ENCODE measurements at regions not wholly inside any gene's neighbourhood (a gene's known extent, or its start where the extent isn't known, plus 50 kb on each side); places are given as distances from the start of the nearest gene placed in this dataset.

GRCh38 chrX:76026751-76027150 is 146.1 kb upstream of the PBDC1 start:
- DNase-seq (ENCODE audit: low spot score) = no peak
- no peaks in the 10 kb centered on the region for H3K36me3 ChIP-seq (ENCODE audit: insufficient read depth, low read length)
- H4K20me1 ChIP-seq (ENCODE audit: insufficient read depth, low read length) = no peaks in the 10 kb centered on the region
- POLR2A ChIA-PET = no interaction called here
- intact Hi-C loops (cut with micrococcal nuclease; ENCODE audit: unreplicated experiment) = no loop called here
- H3K4me2 ChIP-seq (ENCODE audit: low read length) = no peak overlapping the region
- no peak overlapping the region for H2AFZ ChIP-seq (ENCODE audit: low read length)
- TF ChIP-seq EZH2phosphoT487 (IDR thresholded peaks at IDR 0.05; ENCODE audit: borderline replicate concordance, low read depth, low read length) = no peak
- TF ChIP-seq CTCF (conservative IDR thresholded peaks at IDR 0.05; ENCODE audit: low read length) = no peak
- no peaks in the 10 kb centered on the region for H3K9me2 ChIP-seq (ENCODE audit: insufficient read depth, low read length)
- H3K27ac ChIP-seq (ENCODE audit: low read depth, low read length, poor library complexity, severe bottlenecking) = no peak overlapping the region
- no peaks in the 10 kb centered on the region for H3K79me2 ChIP-seq (ENCODE audit: insufficient read depth, low read depth, low read length)
- no TSS peak for BruUV-seq (replicated peaks)
- no peaks in the 10 kb centered on the region for H3K9me3 ChIP-seq (ENCODE audit: low read length)
- H3K4me1 ChIP-seq (ENCODE audit: insufficient read depth, low read length, poor library complexity, severe bottlenecking) = no peaks in the 10 kb centered on the region
- CTCF ChIA-PET (ENCODE audit: unreplicated experiment) = no interaction called here
- H3K4me3 ChIP-seq (ENCODE audit: low read depth, low read length, poor library complexity, severe bottlenecking) = no peak overlapping the region

GRCh38 chrX:76029385-76029784 is 143.5 kb upstream of the PBDC1 start:
- Histone ChIP-seq H3K79me2 (ENCODE audit: insufficient read depth, low read depth, low read length) (no peaks in the 10 kb centered on the region), H3K4me2 (ENCODE audit: low read length) (no peak overlapping the region), H2AFZ (ENCODE audit: low read length) (no peak overlapping the region), H3K36me3 (ENCODE audit: insufficient read depth, low read length) (no peaks in the 10 kb centered on the region), H3K27ac (ENCODE audit: low read depth, low read length, poor library complexity, severe bottlenecking) (no peak overlapping the region), H4K20me1 (ENCODE audit: insufficient read depth, low read length) (no peaks in the 10 kb centered on the region), H3K9me3 (ENCODE audit: low read length) (no peaks in the 10 kb centered on the region), H3K9me2 (ENCODE audit: insufficient read depth, low read length) (no peaks in the 10 kb centered on the region), H3K4me1 (ENCODE audit: insufficient read depth, low read length, poor library complexity, severe bottlenecking) (no peaks in the 10 kb centered on the region), H3K4me3 (ENCODE audit: low read depth, low read length, poor library complexity, severe bottlenecking) (no peak overlapping the region)
- CTCF ChIA-PET (ENCODE audit: unreplicated experiment) = no interaction called here
- DNase-seq (ENCODE audit: low spot score) = no peak
- intact Hi-C loops (cut with micrococcal nuclease; ENCODE audit: unreplicated experiment) = no loop called here
- TF ChIP-seq CTCF (conservative IDR thresholded peaks at IDR 0.05; ENCODE audit: low read length) (no peak), EZH2phosphoT487 (IDR thresholded peaks at IDR 0.05; ENCODE audit: borderline replicate concordance, low read depth, low read length) (no peak)
- no TSS peak for BruUV-seq (replicated peaks)
- POLR2A ChIA-PET = no interaction called here

- no peak overlapping the region for H3K4me3 ChIP-seq (ENCODE audit: low read depth, low read length, poor library complexity, severe bottlenecking)
- H3K79me2 ChIP-seq (ENCODE audit: insufficient read depth, low read depth, low read length) = no peaks in the 10 kb centered on the region
- no peaks in the 10 kb centered on the region for H4K20me1 ChIP-seq (ENCODE audit: insufficient read depth, low read length)
- TF ChIP-seq EZH2phosphoT487 (IDR thresholded peaks at IDR 0.05; ENCODE audit: borderline replicate concordance, low read depth, low read length) (no peak), CTCF (conservative IDR thresholded peaks at IDR 0.05; ENCODE audit: low read length) (no peak)
- BruUV-seq (replicated peaks) = no TSS peak
- ChIA-PET CTCF (ENCODE audit: unreplicated experiment) (no interaction called here), POLR2A (no interaction called here)
- H3K9me3 ChIP-seq (ENCODE audit: low read length) = no peaks in the 10 kb centered on the region
- intact Hi-C loops (cut with micrococcal nuclease; ENCODE audit: unreplicated experiment) = no loop called here
- H3K27ac ChIP-seq (ENCODE audit: low read depth, low read length, poor library complexity, severe bottlenecking) = no peak overlapping the region
- no peak overlapping the region for H3K4me2 ChIP-seq (ENCODE audit: low read length)
- H3K36me3 ChIP-seq (ENCODE audit: insufficient read depth, low read length) = no peaks in the 10 kb centered on the region
- H3K9me2 ChIP-seq (ENCODE audit: insufficient read depth, low read length) = no peaks in the 10 kb centered on the region
- no peak overlapping the region for H2AFZ ChIP-seq (ENCODE audit: low read length)
- H3K4me1 ChIP-seq (ENCODE audit: insufficient read depth, low read length, poor library complexity, severe bottlenecking) = no peaks in the 10 kb centered on the region
- no peak for DNase-seq (ENCODE audit: low spot score)
These were observed 108.0 kb upstream of the PBDC1 start for GRCh38 chrX:76064825-76065224.

Data from OCI-LY7 (cell line).